Fibroblast of lung (primary cell): ENCODE measurements at regions not wholly inside any gene's neighbourhood (a gene's known extent, or its start where the extent isn't known, plus 50 kb on each side); places are given as distances from the start of the nearest gene placed in this dataset.

Source experiments
- CTCF ChIP-seq, 2 donors: IDR thresholded peaks in 1 of 2; conservative IDR thresholded peaks in 1 of 2; 1 replicate in 1 of 2; 2 replicates in 1 of 2; pipeline ENCODE4 v1.5.1; 2011 to 2012; ENCODE audit warnings: low read length in 2 of 2, control low read depth in 1 of 2, inconsistent platforms in 1 of 2, low read depth in 1 of 2, mild to moderate bottlenecking in 1 of 2
- EZH2 ChIP-seq: IDR thresholded peaks from 2 replicates; pipeline ENCODE4 v1.5.1; 2012; ENCODE audit warnings: low read length, control low read depth, mild to moderate bottlenecking; ENCODE audit errors: missing control alignments

- no peak for TF ChIP-seq CTCF (conservative IDR thresholded peaks at IDR 0.05 in 1 of 2, IDR thresholded peaks at IDR 0.05 in 1 of 2; ENCODE audit: low read depth in 1 of 2, low read length in 2 of 2)
- no peak for TF ChIP-seq EZH2
Observed at GRCh38 chr19:28701491-28701890, 511.5 kb downstream of the UQCRFS1 start.
